K562 (cell line): ENCODE measurements at regions not wholly inside any gene's neighbourhood (a gene's known extent, or its start where the extent isn't known, plus 50 kb on each side); places are given as distances from the start of the nearest gene placed in this dataset.

Experiments
- ATAC-seq: fragments of 200-7000 bp; cut with Tn5 transposase; 3 replicates; pipeline ENCODE4 v1.9.1; 2020; ENCODE audit warnings: moderate library complexity
- BruUV-seq: library from RNA; stranded (reverse); fragments of 400-500 nt; replicated peaks from 2 replicates; lab custom pipeline; 2021; lab: Mats Ljungman, UMichigan
- CTCF ChIA-PET: fragments of 300-600 bp; formaldehyde crosslinking; extraction: SDS; loops from one replicate; lab custom pipeline; 2021; ENCODE audit warnings: low intra/inter-chr PET ratio; lab: Yijun Ruan, JAX
- POLR2A ChIA-PET: fragments of 300-600, 350-650 bp; sonication (Branson Sonifier 250); formaldehyde crosslinking; extraction: SDS; loops from one replicate; lab custom pipeline; 2021; ENCODE audit warnings: antibody characterized with exemption, inconsistent platforms; lab: Yijun Ruan, JAX
- DNase-seq, 4 experiments: peaks; one replicate each; pipeline versions ENCODE4 v3.0.0 to v3.0.0-alpha.2; 2011 to 2018; ENCODE audit warnings: low spot score in 3 of 4, mixed read lengths in 3 of 4; ENCODE audit errors: extremely low read depth in 1 of 4
- FAIRE-seq: peaks from 2 replicates; lab custom pipeline; 2011; peaks lifted over from hg19 to GRCh38; lab: Jason Lieb, UNC
- H2AFZ ChIP-seq: 2 replicates; pipeline ENCODE4 v1.6.0; 2011; ENCODE audit warnings: low read depth, low read length, control low read depth, inconsistent platforms
- H3K27ac ChIP-seq: fragments of 200-600 bp; 3 replicates; pipeline ENCODE4 v1.8.0; 2011; ENCODE audit warnings: low read depth, mild to moderate bottlenecking, control low read depth, inconsistent platforms, low read length, moderate library complexity, mixed read lengths; ENCODE audit errors: extremely low read depth
- H3K27me3 ChIP-seq, 2 experiments: fragments of 300-600 bp in 1 of 2; 2 replicates in 1 of 2; 3 replicates in 1 of 2; pipeline versions ENCODE4 v1.6.0 to v1.8.0; 2011; ENCODE audit warnings: inconsistent platforms in 2 of 2, low read length in 2 of 2, mild to moderate bottlenecking in 1 of 2, mixed read lengths in 1 of 2, moderate library complexity in 1 of 2; ENCODE audit not compliant: control insufficient read depth in 2 of 2, insufficient read depth in 2 of 2
- H3K36me3 ChIP-seq: fragments of 300-600 bp; 3 replicates; pipeline ENCODE4 v1.8.0; 2011; ENCODE audit warnings: mild to moderate bottlenecking, low read length, inconsistent platforms; ENCODE audit not compliant: control insufficient read depth, insufficient read depth
- H3K4me1 ChIP-seq, 2 experiments: fragments of 200-600 bp in 1 of 2; replicated peaks in 1 of 2; 2 replicates in 1 of 2; 3 replicates in 1 of 2; pipeline versions ENCODE4 v1.5.1 to v1.8.0; 2011; ENCODE audit warnings: inconsistent platforms in 2 of 2, low read length in 2 of 2, mild to moderate bottlenecking in 1 of 2, mixed read lengths in 1 of 2, moderate library complexity in 1 of 2; ENCODE audit not compliant: control insufficient read depth in 2 of 2, insufficient read depth in 2 of 2
- H3K4me2 ChIP-seq: 2 replicates; pipeline ENCODE4 v1.6.1; 2011; ENCODE audit warnings: low read length, control low read depth, inconsistent platforms, mixed read lengths; ENCODE audit not compliant: insufficient read depth
- H3K4me3 ChIP-seq: fragments of 200-600 bp; sonication (generic), shearing (Covaris generic); 2 replicates; pipeline ENCODE4 v1.5.1; 2016; ENCODE audit warnings: control low read depth, inconsistent platforms
- H3K79me2 ChIP-seq: fragments of 200-600 bp; 3 replicates; pipeline ENCODE4 v1.8.0; 2011; ENCODE audit warnings: low read length, inconsistent platforms; ENCODE audit not compliant: control insufficient read depth, insufficient read depth
- H3K9ac ChIP-seq, 2 experiments: 2 replicates each; pipeline versions ENCODE4 v1.6.0 to v1.6.1; 2011; ENCODE audit warnings: low read depth in 2 of 2, low read length in 2 of 2, control low read depth in 1 of 2, inconsistent platforms in 1 of 2, mild to moderate bottlenecking in 1 of 2, mixed read lengths in 1 of 2; ENCODE audit not compliant: insufficient read depth in 1 of 2
- H3K9me1 ChIP-seq: one replicate; pipeline ENCODE4 v1.6.0; 2011; ENCODE audit warnings: inconsistent platforms, mild to moderate bottlenecking, low read length, moderate library complexity; ENCODE audit not compliant: control insufficient read depth, insufficient read depth
- H3K9me3 ChIP-seq: replicated peaks from 2 replicates; pipeline ENCODE4 v1.5.1; 2011; ENCODE audit warnings: low read depth, low read length, inconsistent platforms; ENCODE audit not compliant: control insufficient read depth, insufficient read depth
- H4K20me1 ChIP-seq: replicated peaks from 2 replicates; pipeline ENCODE4 v1.6.1; 2011; ENCODE audit warnings: low read length, inconsistent platforms, mixed read lengths; ENCODE audit not compliant: control insufficient read depth, insufficient read depth
- BACH1 ChIP-seq: fragments of 200-800 bp; sonication (Bioruptor generic); IDR thresholded peaks from 2 replicates; pipeline ENCODE4 v1.6.1; 2016; ENCODE audit warnings: missing genetic modification characterization, missing compliant biosample characterization
- FOXA1 ChIP-seq: fragments of 450-650 bp; IDR thresholded peaks from 2 replicates; pipeline ENCODE4 v1.6.1; 2016; ENCODE audit warnings: mild to moderate bottlenecking, borderline replicate concordance
- HIVEP1 ChIP-seq: fragments of 250-450 bp; sonication (Bioruptor Pico); IDR thresholded peaks from 2 replicates; pipeline ENCODE4 v1.4.0; 2020; ENCODE audit warnings: mild to moderate bottlenecking
- STAT6 ChIP-seq: sonication (generic); formaldehyde crosslinking; IDR thresholded peaks from 2 replicates; pipeline ENCODE4 v1.8.1; 2023; ENCODE audit warnings: mild to moderate bottlenecking, missing genetic modification reagents
- USF2 ChIP-seq: sonication (generic); formaldehyde crosslinking; IDR thresholded peaks from 2 replicates; pipeline ENCODE4 v1.5.0; 2020; ENCODE audit warnings: missing genetic modification reagents
- ZNF23 ChIP-seq: fragments of 250-450 bp; sonication (Bioruptor Pico); IDR thresholded peaks from 2 replicates; pipeline ENCODE4 v1.4.0; 2020; ENCODE audit warnings: mild to moderate bottlenecking
- ZNF436 ChIP-seq: fragments of 250-450, 450-650 bp; sonication (Bioruptor Pico); formaldehyde crosslinking; IDR thresholded peaks from 2 replicates; pipeline ENCODE4 v1.7.0; 2020; ENCODE audit warnings: mild to moderate bottlenecking
- ZNF592 ChIP-seq: fragments of 450-650 bp; IDR thresholded peaks from 2 replicates; pipeline ENCODE4 v1.6.1; 2017; ENCODE audit warnings: antibody characterized with exemption, mild to moderate bottlenecking
- ZNF76 ChIP-seq: fragments of 250-450 bp; sonication (Bioruptor Pico); IDR thresholded peaks from 2 replicates; pipeline ENCODE4 v1.4.0; 2020; ENCODE audit warnings: mild to moderate bottlenecking, moderate library complexity, borderline replicate concordance
- ZNF764 ChIP-seq: fragments of 250-450 bp; sonication (Bioruptor Pico); IDR thresholded peaks from 2 replicates; pipeline ENCODE4 v1.4.0; 2020; ENCODE audit warnings: low read depth, mild to moderate bottlenecking, moderate library complexity
- WGBS: fragments of 100-300 bp; shearing (Covaris generic); methylation state at CpG from one replicate; pipeline ENCODE4 v1.1.6; 2016; ENCODE audit warnings: low coverage, mixed read lengths; ENCODE audit not compliant: insufficient coverage; ENCODE audit errors: missing lambda C conversion rate; 5-methylcytosine and 5-hydroxymethylcytosine counted together
- in situ Hi-C: fragments of 300-500 bp; cut with MboI; formaldehyde crosslinking; loops from 4 replicates; pipeline ENCODE4 v1.15.0; 2018; ENCODE audit warnings: inconsistent platforms, mixed read lengths
- intact Hi-C: fragments of 100-400 bp; cut with micrococcal nuclease; formaldehyde crosslinking; loops from 2 replicates; pipeline ENCODE4 v1.14.2; 2022
- TF ChIP-seq, protein P1 (sequence below): fragments of 250-450 bp; sonication (Bioruptor Pico); IDR thresholded peaks from 2 replicates; pipeline ENCODE4 v1.5.0; 2022; ENCODE audit warnings: mild to moderate bottlenecking

DNA sequence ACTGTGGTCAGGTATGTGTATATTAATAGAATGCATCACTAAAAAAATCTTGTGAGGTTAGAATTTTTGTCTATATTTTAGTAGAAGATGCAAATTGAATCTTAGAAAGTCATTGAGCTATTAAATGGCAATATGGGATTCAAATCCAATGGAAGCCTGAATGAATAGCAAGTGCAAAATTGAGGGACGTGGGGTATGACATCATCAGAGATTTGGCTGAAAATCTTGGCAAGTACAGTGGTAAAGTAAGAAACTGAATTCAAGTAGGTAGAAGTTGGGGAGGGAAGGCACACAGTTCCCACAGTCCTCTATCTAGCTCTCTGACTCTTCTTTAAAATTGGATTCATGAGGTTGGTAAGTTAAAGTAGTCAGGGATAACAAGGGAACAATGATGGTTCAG is 97.4 kb upstream of the SSTR1 start (continued):
- TF ChIP-seq USF2 (CRISPR knock-in tag) (no peak), ZNF76 (CRISPR knock-in tag) (no peak), FOXA1 (no peak)
- TF ChIP-seq, protein P1, sequence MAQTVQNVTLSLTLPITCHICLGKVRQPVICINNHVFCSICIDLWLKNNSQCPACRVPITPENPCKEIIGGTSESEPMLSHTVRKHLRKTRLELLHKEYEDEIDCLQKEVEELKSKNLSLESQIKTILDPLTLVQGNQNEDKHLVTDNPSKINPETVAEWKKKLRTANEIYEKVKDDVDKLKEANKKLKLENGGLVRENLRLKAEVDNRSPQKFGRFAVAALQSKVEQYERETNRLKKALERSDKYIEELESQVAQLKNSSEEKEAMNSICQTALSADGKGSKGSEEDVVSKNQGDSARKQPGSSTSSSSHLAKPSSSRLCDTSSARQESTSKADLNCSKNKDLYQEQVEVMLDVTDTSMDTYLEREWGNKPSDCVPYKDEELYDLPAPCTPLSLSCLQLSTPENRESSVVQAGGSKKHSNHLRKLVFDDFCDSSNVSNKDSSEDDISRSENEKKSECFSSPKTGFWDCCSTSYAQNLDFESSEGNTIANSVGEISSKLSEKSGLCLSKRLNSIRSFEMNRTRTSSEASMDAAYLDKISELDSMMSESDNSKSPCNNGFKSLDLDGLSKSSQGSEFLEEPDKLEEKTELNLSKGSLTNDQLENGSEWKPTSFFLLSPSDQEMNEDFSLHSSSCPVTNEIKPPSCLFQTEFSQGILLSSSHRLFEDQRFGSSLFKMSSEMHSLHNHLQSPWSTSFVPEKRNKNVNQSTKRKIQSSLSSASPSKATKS: no peak

GRCh38 chr14:38111046-38111445 is 96.7 kb upstream of the SSTR1 start:
- Histone ChIP-seq H3K36me3 (no peaks in the 10 kb centered on the region), H3K9me3 (no peaks in the 10 kb centered on the region), H3K9me1 (no peaks in the 10 kb centered on the region), H3K27me3 (no peaks in the 10 kb centered on the region), H3K27ac (no peak overlapping the region), H3K9ac (no peak overlapping the region), H3K79me2 (no peaks in the 10 kb centered on the region), H3K4me2 (no peak overlapping the region), H4K20me1 (no peaks in the 10 kb centered on the region), H3K4me3 (no peak overlapping the region), H2AFZ (no peak overlapping the region), H3K4me1 (no peaks in the 10 kb centered on the region)
- no peak for FAIRE-seq
- ATAC-seq: no peak
- intact Hi-C loops: no loop called here
- no peak for DNase-seq
- POLR2A ChIA-PET: no interaction called here
- in situ Hi-C loops: no loop called here
- CTCF ChIA-PET: no interaction called here
- no TSS peak for BruUV-seq
- WGBS: 8% methylated on average over 2 of the region's 2 CpGs
- TF ChIP-seq BACH1: no peak
- TF ChIP-seq ZNF764 (CRISPR knock-in tag): no peak
- TF ChIP-seq ZNF592: no peak
- TF ChIP-seq ZNF23: no peak
- no peak for TF ChIP-seq ZNF436 (CRISPR knock-in tag)
- no peak for TF ChIP-seq HIVEP1 (CRISPR knock-in tag)
- TF ChIP-seq STAT6 (CRISPR knock-in tag): no peak
